Neural cell (in vitro differentiated cells): ENCODE measurements at regions not wholly inside any gene's neighbourhood (a gene's known extent, or its start where the extent isn't known, plus 50 kb on each side); places are given as distances from the start of the nearest gene placed in this dataset.

Experiments
- H2AFZ ChIP-seq: fragments of 200-600, 300-800 bp; sonication (generic), shearing (Covaris generic); 2 replicates; pipeline ENCODE4 v1.6.0; 2014; ENCODE audit warnings: low read depth, mild to moderate bottlenecking, antibody characterized with exemption, low read length, moderate library complexity
- H3F3A ChIP-seq: fragments of 200-600 bp; shearing (Covaris generic); 2 replicates; pipeline ENCODE4 v1.6.1; 2016; ENCODE audit warnings: mild to moderate bottlenecking, moderate library complexity, mixed read lengths, antibody characterized with exemption, low read length; ENCODE audit not compliant: insufficient read depth, poor library complexity, severe bottlenecking
- H3K27ac ChIP-seq: fragments of 200-600, 300-800 bp; sonication (generic), shearing (Covaris generic); 2 replicates; pipeline ENCODE4 v1.5.1; 2014; ENCODE audit warnings: mild to moderate bottlenecking, low read length, moderate library complexity
- H3K27me3 ChIP-seq: fragments of 300-800, 200-600 bp; sonication (generic), shearing (Covaris generic); 2 replicates; pipeline ENCODE4 v1.6.0; 2014; ENCODE audit warnings: mild to moderate bottlenecking, low read depth, low read length, moderate library complexity; ENCODE audit not compliant: insufficient read depth
- H3K36me3 ChIP-seq: fragments of 300-800, 200-600 bp; sonication (generic), shearing (Covaris generic); 2 replicates; pipeline ENCODE4 v1.5.1; 2014; ENCODE audit warnings: mild to moderate bottlenecking, antibody characterized with exemption, low read length, moderate library complexity; ENCODE audit not compliant: insufficient read depth
- H3K4me2 ChIP-seq: fragments of 300-800, 200-600 bp; sonication (generic), shearing (Covaris generic); 2 replicates; pipeline ENCODE4 v1.6.0; 2014; ENCODE audit warnings: mild to moderate bottlenecking, low read length
- H3K4me3 ChIP-seq: fragments of 300-800, 200-600 bp; sonication (generic), shearing (Covaris generic); 2 replicates; pipeline ENCODE4 v1.5.1; 2014; ENCODE audit warnings: mild to moderate bottlenecking, low read length, moderate library complexity
- H3K79me2 ChIP-seq: fragments of 200-600 bp; shearing (Covaris generic); replicated peaks from 2 replicates; pipeline ENCODE4 v1.6.0; 2014; ENCODE audit warnings: mild to moderate bottlenecking, low read length, moderate library complexity; ENCODE audit not compliant: insufficient read depth
- H3K9ac ChIP-seq: fragments of 300-800, 200-600 bp; sonication (generic), shearing (Covaris generic); 2 replicates; pipeline ENCODE4 v1.6.1; 2016; ENCODE audit warnings: mild to moderate bottlenecking, low read length, mixed read lengths
- H3K9me2 ChIP-seq: fragments of 200-600 bp; shearing (Covaris generic); 2 replicates; pipeline ENCODE4 v1.6.1; 2016; ENCODE audit warnings: mild to moderate bottlenecking, low read length, mixed read lengths; ENCODE audit not compliant: insufficient read depth
- H3K9me3 ChIP-seq: fragments of 200-600, 300-800 bp; sonication (generic), shearing (Covaris generic); 2 replicates; pipeline ENCODE4 v1.6.1; 2016; ENCODE audit warnings: mild to moderate bottlenecking, mixed run types, low read length, moderate library complexity, mixed read lengths
- H4K20me1 ChIP-seq: fragments of 200-600 bp; shearing (Covaris generic); 2 replicates; pipeline ENCODE4 v1.6.1; 2016; ENCODE audit warnings: mild to moderate bottlenecking, mixed run types; ENCODE audit not compliant: insufficient read depth
- EP300 ChIP-seq: fragments of 450-650 bp; conservative IDR thresholded peaks from 2 replicates; pipeline ENCODE4 v1.6.1; 2014; ENCODE audit warnings: antibody characterized with exemption, mild to moderate bottlenecking, moderate library complexity; ENCODE audit not compliant: poor library complexity, severe bottlenecking
- EZH2 ChIP-seq: fragments of 200-600, 300-800 bp; shearing (Covaris generic), sonication (generic); IDR thresholded peaks from 2 replicates; pipeline ENCODE4 v1.6.1; 2014; ENCODE audit warnings: antibody characterized with exemption, low read length, borderline replicate concordance, mild to moderate bottlenecking; ENCODE audit not compliant: insufficient read depth, poor library complexity, severe bottlenecking
- MXI1 ChIP-seq: fragments of 450-650 bp; conservative IDR thresholded peaks from 2 replicates; pipeline ENCODE4 v1.6.1; 2014; ENCODE audit warnings: antibody characterized with exemption, mild to moderate bottlenecking; ENCODE audit not compliant: poor library complexity, severe bottlenecking
- POLR2AphosphoS5 ChIP-seq: IDR thresholded peaks from 2 replicates; pipeline ENCODE4 v1.6.1; 2012
- RAD21 ChIP-seq: fragments of 450-650 bp; conservative IDR thresholded peaks from 2 replicates; pipeline ENCODE4 v1.6.1; 2014; ENCODE audit warnings: antibody characterized with exemption, mild to moderate bottlenecking, moderate library complexity
- SMC3 ChIP-seq: fragments of 450-650 bp; conservative IDR thresholded peaks from 2 replicates; pipeline ENCODE4 v1.6.1; 2014; ENCODE audit warnings: antibody characterized with exemption, mild to moderate bottlenecking, moderate library complexity; ENCODE audit not compliant: poor library complexity
- TAF1 ChIP-seq: IDR thresholded peaks from 2 replicates; pipeline ENCODE4 v1.6.1; 2012; ENCODE audit warnings: low read depth
- TF ChIP-seq, protein P1 (sequence below): IDR thresholded peaks from 2 replicates; pipeline ENCODE4 v1.6.1; 2012; ENCODE audit warnings: borderline replicate concordance
- TF ChIP-seq, protein P2 (sequence below): fragments of 450-650 bp; IDR thresholded peaks from 2 replicates; pipeline ENCODE4 v1.5.1; 2014; ENCODE audit warnings: antibody characterized with exemption, mild to moderate bottlenecking, moderate library complexity; ENCODE audit not compliant: poor library complexity, severe bottlenecking

DNA sequence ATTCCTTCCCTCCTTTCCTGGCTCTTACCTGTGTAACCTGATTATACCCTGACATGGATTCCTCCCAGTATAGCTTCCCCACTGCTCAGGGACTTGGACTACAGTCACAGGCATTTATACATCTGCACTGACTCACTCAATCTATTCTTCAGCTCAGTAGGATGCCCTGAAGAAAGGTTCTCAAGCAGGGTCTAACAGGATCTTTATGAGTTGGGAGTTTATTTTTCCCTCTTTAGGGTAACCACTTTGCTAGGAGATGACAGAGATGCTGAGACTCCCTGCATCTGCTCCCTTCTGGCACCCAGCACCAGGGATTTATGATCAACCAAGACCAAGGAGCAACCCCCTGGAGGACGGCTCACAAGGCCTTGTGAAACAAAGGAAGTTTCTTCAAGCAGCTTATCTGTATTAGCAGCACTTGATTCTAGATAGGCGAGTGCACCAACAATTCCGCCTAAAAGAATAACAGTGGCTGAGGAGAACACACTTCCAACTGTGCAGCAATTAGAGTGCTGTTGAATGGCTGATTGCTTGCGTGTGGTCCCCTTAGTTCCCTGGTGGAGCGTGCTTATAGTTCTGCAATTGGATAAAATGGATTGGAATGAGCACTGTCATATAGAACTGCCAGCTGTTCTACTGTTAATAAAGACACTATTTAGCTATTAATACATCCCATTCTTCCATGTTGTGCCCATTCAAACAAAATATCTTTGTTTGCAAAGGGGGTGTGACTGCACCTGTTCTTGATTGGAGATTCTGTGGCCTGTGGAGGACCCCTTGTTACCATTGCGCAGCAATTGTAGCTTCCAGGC lies 482.6 kb downstream of the ZNF608 start:
- no peaks in the 10 kb centered on the region for H3K9me3 ChIP-seq
- H3K9ac ChIP-seq: peak overlapping the region; percentile 0
- no peaks in the 10 kb centered on the region for H3F3A ChIP-seq
- H3K36me3 ChIP-seq: no peaks in the 10 kb centered on the region
- H3K4me2 ChIP-seq: peak overlapping the region; percentile 8
- H2AFZ ChIP-seq: no peak overlapping the region
- H4K20me1 ChIP-seq: no peaks in the 10 kb centered on the region
- no peaks in the 10 kb centered on the region for H3K79me2 ChIP-seq
- H3K4me3 ChIP-seq: peak overlapping the region; percentile 4
- H3K9me2 ChIP-seq: no peaks in the 10 kb centered on the region
- no peaks in the 10 kb centered on the region for H3K27me3 ChIP-seq
- peak overlapping the region; percentile 50 for H3K27ac ChIP-seq
- TF ChIP-seq EP300 (no peak), EZH2 (no peak), TAF1 (no peak)
- TF ChIP-seq, protein P1, sequence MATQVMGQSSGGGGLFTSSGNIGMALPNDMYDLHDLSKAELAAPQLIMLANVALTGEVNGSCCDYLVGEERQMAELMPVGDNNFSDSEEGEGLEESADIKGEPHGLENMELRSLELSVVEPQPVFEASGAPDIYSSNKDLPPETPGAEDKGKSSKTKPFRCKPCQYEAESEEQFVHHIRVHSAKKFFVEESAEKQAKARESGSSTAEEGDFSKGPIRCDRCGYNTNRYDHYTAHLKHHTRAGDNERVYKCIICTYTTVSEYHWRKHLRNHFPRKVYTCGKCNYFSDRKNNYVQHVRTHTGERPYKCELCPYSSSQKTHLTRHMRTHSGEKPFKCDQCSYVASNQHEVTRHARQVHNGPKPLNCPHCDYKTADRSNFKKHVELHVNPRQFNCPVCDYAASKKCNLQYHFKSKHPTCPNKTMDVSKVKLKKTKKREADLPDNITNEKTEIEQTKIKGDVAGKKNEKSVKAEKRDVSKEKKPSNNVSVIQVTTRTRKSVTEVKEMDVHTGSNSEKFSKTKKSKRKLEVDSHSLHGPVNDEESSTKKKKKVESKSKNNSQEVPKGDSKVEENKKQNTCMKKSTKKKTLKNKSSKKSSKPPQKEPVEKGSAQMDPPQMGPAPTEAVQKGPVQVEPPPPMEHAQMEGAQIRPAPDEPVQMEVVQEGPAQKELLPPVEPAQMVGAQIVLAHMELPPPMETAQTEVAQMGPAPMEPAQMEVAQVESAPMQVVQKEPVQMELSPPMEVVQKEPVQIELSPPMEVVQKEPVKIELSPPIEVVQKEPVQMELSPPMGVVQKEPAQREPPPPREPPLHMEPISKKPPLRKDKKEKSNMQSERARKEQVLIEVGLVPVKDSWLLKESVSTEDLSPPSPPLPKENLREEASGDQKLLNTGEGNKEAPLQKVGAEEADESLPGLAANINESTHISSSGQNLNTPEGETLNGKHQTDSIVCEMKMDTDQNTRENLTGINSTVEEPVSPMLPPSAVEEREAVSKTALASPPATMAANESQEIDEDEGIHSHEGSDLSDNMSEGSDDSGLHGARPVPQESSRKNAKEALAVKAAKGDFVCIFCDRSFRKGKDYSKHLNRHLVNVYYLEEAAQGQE: peak; percentile 20

DNA sequence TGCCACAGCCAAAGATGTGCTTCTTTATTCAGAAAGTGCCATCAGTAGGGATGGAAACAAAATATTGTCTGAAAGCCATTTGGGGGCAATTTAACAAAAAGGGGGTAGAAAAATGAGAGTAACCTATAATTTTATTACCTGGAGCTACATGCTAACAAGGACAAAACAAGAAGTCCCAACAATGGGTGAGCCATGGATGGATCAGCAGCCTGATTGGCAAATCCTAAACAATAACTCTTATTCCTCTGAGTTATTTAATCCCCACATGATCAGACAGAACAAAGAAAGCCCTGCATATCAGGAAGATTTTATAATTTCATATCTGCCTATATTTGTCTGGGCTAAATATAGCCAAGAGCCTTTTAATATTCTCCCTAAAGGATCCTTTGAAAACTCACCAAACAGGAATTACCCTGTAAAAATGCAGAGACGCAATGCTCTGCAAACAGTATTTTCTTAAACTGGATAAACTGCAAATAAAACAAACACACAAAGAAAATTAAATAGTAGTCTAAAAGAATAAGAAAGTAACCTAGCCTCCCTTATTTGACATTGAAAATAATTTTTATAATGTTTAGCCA lies 483.4 kb downstream of the ZNF608 start:
- Histone ChIP-seq H4K20me1 (no peaks in the 10 kb centered on the region), H3K79me2 (no peaks in the 10 kb centered on the region), H3K9me3 (no peaks in the 10 kb centered on the region), H3K4me2 (peak overlapping the region; percentile 8), H3K36me3 (no peaks in the 10 kb centered on the region), H3K9me2 (no peaks in the 10 kb centered on the region), H3K27ac (peak overlapping the region; percentile 50), H2AFZ (peak overlapping the region; percentile 4), H3K9ac (no peak overlapping the region), H3F3A (no peaks in the 10 kb centered on the region), H3K27me3 (no peaks in the 10 kb centered on the region), H3K4me3 (peak overlapping the region; percentile 7)
- TF ChIP-seq POLR2AphosphoS5 (no peak), EP300 (no peak), MXI1 (no peak), SMC3 (no peak), RAD21 (no peak), TAF1 (no peak), EZH2 (no peak)
- TF ChIP-seq, protein P1: no peak
- TF ChIP-seq, protein P2, sequence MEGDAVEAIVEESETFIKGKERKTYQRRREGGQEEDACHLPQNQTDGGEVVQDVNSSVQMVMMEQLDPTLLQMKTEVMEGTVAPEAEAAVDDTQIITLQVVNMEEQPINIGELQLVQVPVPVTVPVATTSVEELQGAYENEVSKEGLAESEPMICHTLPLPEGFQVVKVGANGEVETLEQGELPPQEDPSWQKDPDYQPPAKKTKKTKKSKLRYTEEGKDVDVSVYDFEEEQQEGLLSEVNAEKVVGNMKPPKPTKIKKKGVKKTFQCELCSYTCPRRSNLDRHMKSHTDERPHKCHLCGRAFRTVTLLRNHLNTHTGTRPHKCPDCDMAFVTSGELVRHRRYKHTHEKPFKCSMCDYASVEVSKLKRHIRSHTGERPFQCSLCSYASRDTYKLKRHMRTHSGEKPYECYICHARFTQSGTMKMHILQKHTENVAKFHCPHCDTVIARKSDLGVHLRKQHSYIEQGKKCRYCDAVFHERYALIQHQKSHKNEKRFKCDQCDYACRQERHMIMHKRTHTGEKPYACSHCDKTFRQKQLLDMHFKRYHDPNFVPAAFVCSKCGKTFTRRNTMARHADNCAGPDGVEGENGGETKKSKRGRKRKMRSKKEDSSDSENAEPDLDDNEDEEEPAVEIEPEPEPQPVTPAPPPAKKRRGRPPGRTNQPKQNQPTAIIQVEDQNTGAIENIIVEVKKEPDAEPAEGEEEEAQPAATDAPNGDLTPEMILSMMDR: no peak
